ENCODE measurements at regions not wholly inside any gene's neighbourhood (a gene's known extent, or its start where the extent isn't known, plus 50 kb on each side); places are given as distances from the start of the nearest gene placed in this dataset.

DNA sequence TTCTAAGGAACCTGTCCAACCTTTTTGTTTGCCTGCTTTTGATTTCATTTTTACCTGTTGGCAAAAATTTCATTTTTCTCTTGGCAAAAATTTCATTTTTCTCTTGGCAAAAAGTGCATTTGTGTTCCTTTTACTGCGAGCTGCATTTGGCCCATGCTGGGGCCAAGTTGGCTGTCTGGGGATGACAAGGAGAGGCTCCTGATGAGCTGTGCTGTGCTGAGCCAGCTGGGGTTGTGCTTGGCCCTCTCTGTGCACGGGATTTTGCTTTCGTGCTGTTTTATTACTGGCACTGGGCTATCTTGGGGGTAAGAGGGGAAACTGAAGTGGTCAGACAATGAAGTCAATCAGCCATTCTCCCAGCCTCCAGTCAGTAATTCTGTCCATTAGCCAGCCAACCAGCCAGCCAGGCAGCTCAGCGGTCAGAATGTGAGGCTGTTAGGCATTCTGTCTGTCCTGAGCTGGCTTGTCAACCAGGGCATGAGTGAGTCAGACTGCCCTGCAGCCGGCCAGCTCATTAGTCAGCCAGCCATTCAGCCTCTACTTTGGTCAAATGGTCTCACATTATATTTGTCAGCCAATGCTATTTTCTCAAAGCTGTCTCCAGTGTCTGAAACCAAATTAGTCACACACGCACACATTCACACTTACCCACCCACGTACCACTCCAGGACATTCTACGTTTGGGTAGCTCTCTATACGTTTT lies 56.9 kb upstream of the PRPS1 start:
- TF ChIP-seq POLR2A (IDR thresholded peaks at IDR 0.05; ENCODE audit: low read depth, low read length) (no peak), POLR2AphosphoS5 (IDR thresholded peaks at IDR 0.05; ENCODE audit: low read depth, low read length) (no peak), SPI1 (IDR thresholded peaks at IDR 0.05; ENCODE audit: low read depth, low read length) (no peak), TAF1 (IDR thresholded peaks at IDR 0.05; ENCODE audit: low read depth, low read length) (no peak), POU2F2 (IDR thresholded peaks at IDR 0.05; ENCODE audit: low read depth, low read length) (no peak)
